ENCODE measurements at regions not wholly inside any gene's neighbourhood (a gene's known extent, or its start where the extent isn't known, plus 50 kb on each side); places are given as distances from the start of the nearest gene placed in this dataset.

GRCh38 chr3:34070831-34071585 is 272.6 kb downstream of the PDCD6IP start:
- no peak for TF ChIP-seq CTCF (IDR thresholded peaks at IDR 0.05; ENCODE audit: insufficient read depth, low read length, poor library complexity, severe bottlenecking)
- no peak for TF ChIP-seq EZH2phosphoT487 (conservative IDR thresholded peaks at IDR 0.05; ENCODE audit: low read length)
